ENCODE measurements at regions not wholly inside any gene's neighbourhood (a gene's known extent, or its start where the extent isn't known, plus 50 kb on each side); places are given as distances from the start of the nearest gene placed in this dataset.

DNA sequence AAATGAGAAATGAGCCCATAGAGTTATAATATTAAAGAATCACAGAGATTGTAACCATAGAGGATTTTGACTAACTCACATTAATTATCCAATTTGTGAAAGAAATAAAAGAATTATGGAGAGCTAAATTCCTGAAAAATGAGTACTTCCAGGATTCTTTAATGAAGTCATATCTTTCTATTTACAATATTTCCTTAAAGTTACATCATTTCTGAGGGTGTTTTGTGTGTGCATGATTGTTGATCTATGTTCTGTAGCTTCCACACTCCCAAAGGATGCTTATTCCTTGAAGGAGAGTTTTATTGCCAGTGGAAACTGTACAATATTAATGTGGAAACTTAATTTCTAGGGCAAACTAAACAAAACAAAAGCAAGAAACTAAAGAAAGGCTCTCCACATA lies 299.6 kb downstream of the MDFIC start:
- DNase-seq, result peak; percentile 53
- no peaks in the 10 kb centered on the region for H3K9me3 ChIP-seq (ENCODE audit: low read depth)
- peak overlapping the region; percentile 20 for H3K27ac ChIP-seq
- no peaks in the 10 kb centered on the region for H3K79me2 ChIP-seq (ENCODE audit: insufficient read depth)
- H3K4me1 ChIP-seq (ENCODE audit: insufficient read depth), result peaks cover 25% of the 10 kb centered on the region
- H3K4me2 ChIP-seq (ENCODE audit: unreplicated experiment), result peak overlapping the region; percentile 30
- no peaks in the 10 kb centered on the region; the same call in none of the 2 replicates for H3K9me2 ChIP-seq (ENCODE audit: insufficient read depth)
- H3K27me3 ChIP-seq (replicated peaks; ENCODE audit: insufficient read depth), result no peaks in the 10 kb centered on the region
- TF ChIP-seq EZH2phosphoT487 (IDR thresholded peaks at IDR 0.05; ENCODE audit: insufficient read depth, low read depth) (no peak), EZH2 (IDR thresholded peaks at IDR 0.05; ENCODE audit: insufficient read depth, poor library complexity, severe bottlenecking) (no peak)
- 0 out of 2 replicates have a peak, but pooled peaks cover 5% of the 10 kb centered on the region for H3F3A ChIP-seq (ENCODE audit: insufficient read depth)
- no peaks in the 10 kb centered on the region for H4K20me1 ChIP-seq (ENCODE audit: insufficient read depth)
- H3K36me3 ChIP-seq (ENCODE audit: low read depth), result no peaks in the 10 kb centered on the region
- no peak overlapping the region for H3K9ac ChIP-seq
- peak overlapping the region; percentile 36 for H2AFZ ChIP-seq
- in situ Hi-C loops (cut with MboI), result no loop called here
- H3K4me3 ChIP-seq, result no peak overlapping the region

DNA sequence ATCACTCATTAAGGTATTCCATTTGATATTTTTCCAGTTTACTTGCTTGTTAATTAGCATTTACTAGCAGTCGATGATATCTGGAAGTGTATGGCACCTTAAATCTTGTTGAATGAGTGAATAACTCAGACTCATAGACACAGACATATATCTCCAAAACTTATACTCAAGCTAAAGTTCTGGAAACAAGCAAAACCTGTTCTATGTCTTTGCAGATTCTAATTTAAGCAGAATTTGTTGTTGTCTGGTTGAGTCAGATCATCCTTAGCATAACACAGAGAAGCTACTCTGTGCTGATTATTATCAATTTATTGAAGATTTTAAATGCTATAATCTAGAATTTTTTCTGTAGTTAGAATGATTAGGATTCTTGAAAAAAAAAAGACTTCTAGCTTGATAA lies 296.2 kb downstream of the MDFIC start:
- Histone ChIP-seq H3K9me3 (ENCODE audit: low read depth) (no peaks in the 10 kb centered on the region), H3K27me3 (replicated peaks; ENCODE audit: insufficient read depth) (no peaks in the 10 kb centered on the region), H3F3A (ENCODE audit: insufficient read depth) (0 out of 2 replicates have a peak, but pooled peaks cover 5% of the 10 kb centered on the region), H3K36me3 (ENCODE audit: low read depth) (no peaks in the 10 kb centered on the region), H2AFZ (no peak overlapping the region), H3K27ac (no peak overlapping the region), H3K9ac (no peak overlapping the region), H3K9me2 (ENCODE audit: insufficient read depth) (no peaks in the 10 kb centered on the region; the same call in 1 of the 2 replicates), H3K4me1 (ENCODE audit: insufficient read depth) (peaks cover 31% of the 10 kb centered on the region), H3K4me3 (no peak overlapping the region), H3K4me2 (ENCODE audit: unreplicated experiment) (no peak overlapping the region), H4K20me1 (ENCODE audit: insufficient read depth) (no peaks in the 10 kb centered on the region), H3K79me2 (ENCODE audit: insufficient read depth) (no peaks in the 10 kb centered on the region)
- in situ Hi-C loops (cut with MboI), result no loop called here
- no peak for TF ChIP-seq EZH2 (IDR thresholded peaks at IDR 0.05; ENCODE audit: insufficient read depth, poor library complexity, severe bottlenecking)
- no peak for TF ChIP-seq EZH2phosphoT487 (IDR thresholded peaks at IDR 0.05; ENCODE audit: insufficient read depth, low read depth)
- WGBS, 2 experiments (ENCODE audit: low coverage in 1 of 2, low lambda C conversion rate in 2 of 2, missing lambda C conversion rate in 2 of 2), result 100% methylated on average over 1 of the region's 1 CpG
- no peak for DNase-seq

DNA sequence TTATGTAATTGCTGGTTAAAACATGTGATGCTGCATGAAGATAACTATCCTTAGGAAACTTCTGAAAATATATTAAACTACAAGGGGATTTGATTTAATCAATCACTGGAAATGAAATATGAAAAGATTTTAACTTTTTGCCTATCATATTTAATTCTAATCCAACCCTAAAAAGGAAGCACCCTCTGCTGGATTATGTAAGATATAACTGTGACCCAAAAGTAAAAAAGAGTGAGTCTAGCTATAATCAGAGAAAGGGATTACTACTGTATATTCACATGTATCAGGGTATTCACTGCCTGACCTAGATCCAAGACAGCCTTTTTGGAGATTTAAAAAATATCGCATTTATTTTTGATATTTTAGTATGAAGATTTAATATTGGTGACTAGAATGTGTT lies 295.5 kb downstream of the MDFIC start:
- Histone ChIP-seq H2AFZ (0 out of 2 replicates have a peak overlapping the region, but pooled peaks have one; percentile 33), H3K4me1 (ENCODE audit: insufficient read depth) (peaks cover 31% of the 10 kb centered on the region), H3K9me3 (ENCODE audit: low read depth) (no peaks in the 10 kb centered on the region), H3K36me3 (ENCODE audit: low read depth) (no peaks in the 10 kb centered on the region), H3K27me3 (replicated peaks; ENCODE audit: insufficient read depth) (no peaks in the 10 kb centered on the region), H4K20me1 (ENCODE audit: insufficient read depth) (no peaks in the 10 kb centered on the region), H3K9me2 (ENCODE audit: insufficient read depth) (no peaks in the 10 kb centered on the region; the same call in 1 of the 2 replicates), H3K79me2 (ENCODE audit: insufficient read depth) (no peaks in the 10 kb centered on the region), H3K27ac (no peak overlapping the region), H3K4me3 (no peak overlapping the region), H3F3A (ENCODE audit: insufficient read depth) (0 out of 2 replicates have a peak, but pooled peaks cover 5% of the 10 kb centered on the region), H3K4me2 (ENCODE audit: unreplicated experiment) (no peak overlapping the region), H3K9ac (no peak overlapping the region)
- TF ChIP-seq EZH2phosphoT487 (IDR thresholded peaks at IDR 0.05; ENCODE audit: insufficient read depth, low read depth) (no peak), EZH2 (IDR thresholded peaks at IDR 0.05; ENCODE audit: insufficient read depth, poor library complexity, severe bottlenecking) (no peak)
- WGBS, 2 experiments (ENCODE audit: low coverage in 1 of 2, low lambda C conversion rate in 2 of 2, missing lambda C conversion rate in 2 of 2), result 46 to 56% methylated on average over 1 of the region's 1 CpG
- in situ Hi-C loops (cut with MboI), result no loop called here
- peak; percentile 39 for DNase-seq

DNA sequence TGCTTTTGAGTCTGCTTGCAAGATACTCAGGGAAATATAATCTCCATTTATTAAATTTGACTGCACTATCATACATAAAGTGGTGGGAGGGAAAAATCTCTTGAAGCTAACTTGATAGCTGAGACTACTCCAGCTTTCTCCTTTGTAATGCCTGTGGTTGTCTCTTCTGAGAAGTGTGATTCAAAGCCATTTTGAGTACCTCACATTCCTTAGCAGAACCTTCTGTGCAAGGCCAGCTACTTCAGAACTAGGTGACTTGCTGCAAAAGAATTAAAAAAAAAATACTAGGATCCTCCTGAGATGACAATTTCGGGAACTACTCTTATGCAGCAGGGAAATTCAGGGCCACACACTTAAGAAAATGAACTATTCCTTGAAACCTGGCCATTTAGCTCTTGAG lies 294.8 kb downstream of the MDFIC start:
- in situ Hi-C loops (cut with MboI), result no loop called here

More for the DNA sequence above, 294.8 kb downstream of the MDFIC start:
- peak; percentile 35 for DNase-seq
- no peak overlapping the region for H3K9ac ChIP-seq
- H3K36me3 ChIP-seq (ENCODE audit: low read depth), result no peaks in the 10 kb centered on the region
- 92 to 93% methylated on average over 1 of the region's 1 CpG for WGBS, 2 experiments (ENCODE audit: low coverage in 1 of 2, low lambda C conversion rate in 2 of 2, missing lambda C conversion rate in 2 of 2)
- 0 out of 2 replicates have a peak, but pooled peaks cover 5% of the 10 kb centered on the region for H3F3A ChIP-seq (ENCODE audit: insufficient read depth)
- H3K9me2 ChIP-seq (ENCODE audit: insufficient read depth), result no peaks in the 10 kb centered on the region
- H2AFZ ChIP-seq, result 0 out of 2 replicates have a peak overlapping the region, but pooled peaks have one; percentile 33
- no peaks in the 10 kb centered on the region for H3K79me2 ChIP-seq (ENCODE audit: insufficient read depth)
- no peak for TF ChIP-seq EZH2 (IDR thresholded peaks at IDR 0.05; ENCODE audit: insufficient read depth, poor library complexity, severe bottlenecking)
- no peak for TF ChIP-seq EZH2phosphoT487 (IDR thresholded peaks at IDR 0.05; ENCODE audit: insufficient read depth, low read depth)
- H3K9me3 ChIP-seq (ENCODE audit: low read depth), result no peaks in the 10 kb centered on the region
- H3K27ac ChIP-seq, result no peak overlapping the region
- H3K4me3 ChIP-seq, result no peak overlapping the region
- no peak overlapping the region for H3K4me2 ChIP-seq (ENCODE audit: unreplicated experiment)
- no peaks in the 10 kb centered on the region for H4K20me1 ChIP-seq (ENCODE audit: insufficient read depth)
- H3K4me1 ChIP-seq (ENCODE audit: insufficient read depth), result peaks cover 26% of the 10 kb centered on the region
- no peaks in the 10 kb centered on the region for H3K27me3 ChIP-seq (replicated peaks; ENCODE audit: insufficient read depth)

Measured in GM23248 (cell line).